ENCODE measurements at regions not wholly inside any gene's neighbourhood (a gene's known extent, or its start where the extent isn't known, plus 50 kb on each side); places are given as distances from the start of the nearest gene placed in this dataset.
"Not testable (repeated sequence)": the region's sequence is repeated elsewhere in the genome, so short reads cannot be mapped to it uniquely, and the experiment has no call there.

DNA sequence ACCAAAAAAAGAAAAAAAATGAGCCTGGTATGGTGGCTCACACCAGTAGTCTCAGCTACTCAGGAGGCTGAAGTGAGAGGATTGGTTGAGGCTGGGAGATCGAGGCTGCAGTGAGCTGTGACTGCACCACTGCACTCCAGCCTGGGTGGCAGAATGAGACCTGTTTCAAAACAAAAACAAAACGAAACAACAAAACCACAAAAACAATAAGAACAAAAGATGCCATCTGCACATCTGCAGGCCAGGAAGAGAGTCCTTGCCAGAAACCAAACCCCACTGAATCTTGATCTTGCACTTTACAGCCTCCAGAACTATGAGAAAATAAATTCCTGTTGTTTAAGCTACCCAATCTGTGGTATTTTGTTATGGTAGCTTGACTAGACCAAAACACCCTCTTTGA is 207.7 kb downstream of the YTHDC2 start:
- no peak for DNase-seq (ENCODE audit: low spot score)

DNA sequence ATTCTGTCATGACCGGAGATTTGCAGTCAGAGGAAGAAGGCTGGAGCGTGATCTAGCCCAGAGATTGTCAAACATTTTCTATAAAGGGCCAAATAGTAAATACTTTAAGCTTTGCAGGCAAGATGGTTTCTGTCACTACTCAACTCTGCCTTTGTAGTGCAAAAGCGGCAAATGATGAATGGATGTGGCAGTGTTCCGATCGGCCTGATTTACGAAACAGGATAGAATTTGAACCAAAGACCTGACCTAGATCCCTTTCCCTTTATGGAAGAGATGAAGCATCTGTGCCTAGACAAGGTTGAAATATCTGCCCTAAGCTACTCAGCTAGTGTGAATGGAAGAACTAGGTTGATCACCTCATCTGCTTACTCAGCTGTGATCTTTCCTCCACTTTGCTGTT is 209.5 kb downstream of the YTHDC2 start:
- no peak for DNase-seq (ENCODE audit: low spot score)

DNA sequence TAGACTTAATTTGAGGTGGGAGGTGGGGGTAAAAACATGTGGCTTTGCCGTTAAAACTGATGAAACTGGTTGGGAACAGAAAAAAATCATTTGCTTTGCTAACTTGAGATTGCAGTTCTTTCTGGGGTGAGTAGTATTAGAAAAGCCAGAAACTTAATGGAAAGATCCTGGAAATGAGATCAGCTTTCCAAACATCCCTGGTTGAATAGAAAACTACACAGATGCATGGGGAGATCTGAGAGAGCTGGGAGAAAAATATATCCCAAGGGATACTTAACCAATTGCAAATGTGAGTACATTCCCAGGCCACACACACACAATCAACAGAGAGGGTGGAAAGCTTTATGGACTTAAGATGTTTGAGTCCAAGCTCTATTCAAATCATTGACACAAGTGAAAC is 222.3 kb downstream of the YTHDC2 start:
- no peak for DNase-seq (ENCODE audit: low spot score)

- no peak for DNase-seq (ENCODE audit: low spot score)
Observed at GRCh38 chr5:113742176-113742575, 228.7 kb downstream of the YTHDC2 start.

GRCh38 chr5:113742639-113743038 is 229.1 kb downstream of the YTHDC2 start:
- no peak for DNase-seq (ENCODE audit: low spot score)

- no peak for DNase-seq (ENCODE audit: low spot score)
Observed at GRCh38 chr5:113748403-113748802, 234.9 kb downstream of the YTHDC2 start.

- DNase-seq (ENCODE audit: low spot score): no peak
Observed at GRCh38 chr5:113749334-113749733, 235.8 kb downstream of the YTHDC2 start.

GRCh38 chr5:113753182-113753581 is 239.7 kb downstream of the YTHDC2 start:
- DNase-seq (ENCODE audit: low spot score): not testable (repeated sequence)

GRCh38 chr5:113755516-113755915 is 242.0 kb downstream of the YTHDC2 start:
- DNase-seq (ENCODE audit: low spot score): no peak

DNA sequence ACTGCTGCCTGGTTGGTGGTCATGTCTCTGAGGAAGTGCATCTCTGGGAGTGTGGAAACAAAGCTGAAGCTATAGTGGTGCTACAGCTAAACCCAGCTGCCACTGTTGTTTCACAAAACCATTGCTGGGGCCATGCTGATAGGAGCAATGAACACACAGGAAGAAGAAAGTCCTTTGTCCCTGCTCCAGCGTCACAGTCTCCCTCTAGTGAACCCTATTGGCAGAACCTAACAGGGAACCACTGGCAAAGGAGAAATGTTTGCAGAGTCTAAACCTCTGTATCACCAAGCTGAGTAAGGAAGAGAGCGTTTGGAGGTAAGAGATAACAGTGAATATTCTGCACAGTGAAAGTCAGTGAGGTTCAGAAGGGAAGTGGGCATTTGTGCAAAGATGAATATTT is 244.0 kb downstream of the YTHDC2 start:
- DNase-seq (ENCODE audit: low spot score): no peak

DNA sequence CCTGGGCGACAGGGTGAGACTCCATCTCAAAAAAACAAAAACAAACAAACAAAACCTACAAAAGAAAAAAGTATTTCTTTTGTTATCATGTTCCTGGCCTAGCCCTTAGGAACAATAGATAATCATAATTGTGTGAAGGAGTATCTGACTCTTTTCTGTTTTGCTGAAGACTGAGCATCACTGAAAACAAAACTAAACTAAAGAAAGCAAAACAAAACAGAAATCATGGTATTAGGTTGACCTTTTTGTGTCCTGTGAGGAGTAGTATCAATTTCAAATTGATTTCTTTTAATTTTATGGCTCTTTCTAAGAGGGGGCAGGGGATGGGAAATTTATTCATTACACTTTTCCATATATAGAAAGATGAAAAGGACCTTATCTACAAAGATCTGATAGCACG is 246.0 kb downstream of the YTHDC2 start:
- no peak for DNase-seq (ENCODE audit: low spot score)

DNA sequence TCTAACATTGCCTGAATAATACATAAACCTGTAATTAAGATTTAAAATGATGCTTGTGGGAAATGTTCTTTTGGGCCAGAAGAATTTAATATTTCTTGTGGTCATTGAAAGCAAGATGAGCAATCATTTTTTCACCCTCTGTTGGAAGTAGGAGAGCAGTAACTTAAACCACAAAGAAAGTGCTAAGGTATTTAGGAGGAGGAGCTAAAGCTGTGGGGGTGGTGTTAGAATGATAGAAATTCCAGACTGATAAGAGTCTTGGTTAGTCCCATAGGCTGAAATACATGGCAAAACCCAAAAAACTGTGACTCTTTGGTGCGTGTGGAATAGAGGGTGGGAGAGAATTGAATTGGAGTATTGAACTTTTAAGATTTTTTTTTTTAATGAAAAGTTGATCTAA is 247.0 kb downstream of the YTHDC2 start:
- DNase-seq (ENCODE audit: low spot score): no peak

DNA sequence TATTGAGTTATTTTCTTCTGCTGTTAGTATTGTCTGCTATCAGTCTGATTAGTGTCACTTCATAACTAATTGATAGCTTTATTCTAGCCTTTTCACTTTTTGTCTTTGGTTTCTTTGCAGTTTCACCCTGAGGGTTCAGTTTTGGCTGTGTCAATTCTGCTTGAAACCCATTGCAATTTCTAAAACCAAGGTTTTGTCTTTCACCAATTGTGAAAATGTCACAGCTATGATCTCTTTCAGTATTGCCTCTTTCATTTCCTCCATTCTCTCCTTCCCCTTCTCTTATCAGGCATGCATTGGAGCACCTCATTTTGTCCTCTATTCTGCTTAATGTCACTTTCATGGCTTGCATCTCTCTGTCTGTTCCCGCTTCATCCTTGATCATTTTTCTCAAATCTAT is 248.1 kb downstream of the YTHDC2 start:
- no peak for DNase-seq (ENCODE audit: low spot score)

DNA sequence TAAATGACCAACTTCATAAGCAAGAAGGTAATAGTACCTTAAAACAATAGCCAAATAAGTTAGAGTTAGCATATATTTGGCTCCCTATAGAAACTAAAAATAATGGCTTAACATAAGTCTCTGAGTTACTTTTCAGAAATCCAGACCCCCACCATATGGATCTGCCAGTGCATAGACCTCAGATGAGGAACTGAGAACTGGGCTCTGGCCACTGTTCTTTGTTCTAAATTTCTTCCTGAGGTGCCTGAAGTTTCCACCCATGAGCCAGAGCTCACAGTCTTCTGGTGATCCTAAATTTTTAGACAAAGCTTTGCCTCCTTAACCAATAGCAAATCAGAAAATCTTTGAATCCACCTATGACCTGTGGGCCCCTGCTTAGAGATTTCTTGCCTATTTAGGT is 250.9 kb downstream of the YTHDC2 start:
- no peak for DNase-seq (ENCODE audit: low spot score)

DNA sequence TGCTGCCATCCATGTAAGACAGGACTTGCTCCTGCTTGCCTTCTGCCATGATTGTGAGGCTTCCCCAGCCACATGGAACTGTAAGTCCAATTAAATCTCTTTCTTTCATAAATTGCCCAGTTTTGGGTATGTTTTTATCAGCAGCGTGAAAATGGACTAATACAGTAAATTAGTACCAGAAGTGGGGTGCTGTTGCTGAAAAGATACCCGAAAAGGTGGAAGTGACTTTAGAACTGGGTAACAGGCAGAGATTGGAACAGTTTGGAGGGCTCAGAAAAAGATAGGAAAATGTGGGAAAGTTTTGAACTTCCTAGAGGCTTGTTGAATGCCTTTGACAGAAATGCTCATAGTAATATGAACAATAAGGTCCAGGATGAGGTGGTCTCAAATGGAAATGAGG is 253.3 kb downstream of the YTHDC2 start:
- DNase-seq (ENCODE audit: low spot score): not testable (repeated sequence)

DNA sequence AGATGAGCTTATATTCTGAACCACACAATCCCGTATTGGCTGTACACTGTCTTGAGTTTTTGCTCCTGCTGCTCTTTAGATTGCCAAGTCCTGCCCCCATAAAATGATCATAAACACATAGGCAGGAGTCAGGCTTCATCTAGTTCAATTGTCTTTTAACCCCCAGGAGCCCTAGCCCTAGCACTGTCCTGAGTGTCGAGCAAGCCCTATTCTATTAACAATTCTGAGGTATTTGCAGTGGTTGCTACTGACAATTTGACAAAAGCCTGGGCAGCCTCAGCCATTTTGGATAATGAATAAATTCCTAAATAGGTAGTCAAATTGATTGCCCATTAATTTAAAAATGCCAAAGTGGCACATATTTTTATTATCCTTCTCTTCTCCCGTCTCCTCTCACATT is 257.2 kb downstream of the YTHDC2 start:
- no peak for DNase-seq (ENCODE audit: low spot score)

- no peak for DNase-seq (ENCODE audit: low spot score)
Observed at GRCh38 chr5:113771483-113771882, 258.0 kb downstream of the YTHDC2 start.

- no peak for DNase-seq (ENCODE audit: low spot score)
Observed at GRCh38 chr5:113776168-113776567, 262.7 kb downstream of the YTHDC2 start.

GRCh38 chr5:113776832-113777525 is 263.5 kb downstream of the YTHDC2 start:
- no peak for DNase-seq (ENCODE audit: low spot score)

DNA sequence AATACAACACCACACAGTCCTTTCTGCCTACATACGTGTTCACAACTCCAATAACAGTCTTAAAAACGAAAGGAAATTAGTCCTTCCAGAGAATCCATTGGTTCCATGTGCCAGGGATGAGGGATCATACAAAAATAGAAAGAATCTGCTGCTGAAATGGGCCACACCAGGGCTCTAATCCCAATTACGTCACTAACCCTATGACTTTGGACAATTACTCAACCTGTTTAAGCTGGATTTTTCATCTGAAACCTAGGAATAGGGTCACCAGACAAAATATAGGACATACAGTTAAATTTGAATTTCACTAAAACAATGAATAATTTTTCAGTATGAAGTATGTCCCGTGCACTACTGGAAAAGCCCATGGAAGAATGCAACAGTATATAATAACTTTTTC is 264.7 kb downstream of the YTHDC2 start:
- DNase-seq (ENCODE audit: low spot score): no peak

DNA sequence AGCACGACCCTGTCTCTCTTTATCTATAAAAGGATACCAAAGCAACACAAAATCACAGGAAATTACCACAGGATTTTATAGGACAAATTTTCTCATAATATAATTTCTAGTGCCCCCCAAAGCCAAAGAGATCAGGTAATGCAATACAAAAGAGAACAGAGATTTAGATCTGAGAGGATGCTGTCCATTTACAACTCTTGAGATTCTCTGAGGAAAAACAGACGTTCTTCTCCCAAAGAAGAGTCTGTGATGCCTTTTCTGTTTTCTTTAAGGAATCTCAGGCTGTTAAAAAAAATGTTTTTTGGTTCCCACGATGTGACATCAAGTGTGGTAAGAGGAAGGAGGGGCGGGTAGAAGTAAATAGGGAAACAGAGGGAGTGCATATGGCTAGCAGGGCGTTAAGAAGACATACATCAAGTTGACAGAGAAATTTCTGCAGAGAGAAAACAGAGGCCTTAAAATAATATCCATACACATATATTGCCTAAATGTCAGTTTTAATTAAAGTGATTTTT is 274.7 kb downstream of the YTHDC2 start:
- DNase-seq (ENCODE audit: low spot score): no peak

- no peak for DNase-seq (ENCODE audit: low spot score)
Observed at GRCh38 chr5:113789769-113790168, 276.3 kb downstream of the YTHDC2 start.

GRCh38 chr5:113792806-113793205 is 279.3 kb downstream of the YTHDC2 start:
- DNase-seq (ENCODE audit: low spot score): no peak

GRCh38 chr5:113794981-113795380 is 281.5 kb downstream of the YTHDC2 start:
- no peak for DNase-seq (ENCODE audit: low spot score)

Data from germinal center (tissue), 1 donor.